ENCODE measurements at regions not wholly inside any gene's neighbourhood (a gene's known extent, or its start where the extent isn't known, plus 50 kb on each side); places are given as distances from the start of the nearest gene placed in this dataset.

GRCh38 chr1:80837066-80837465 lies 963.7 kb upstream of the ADGRL2 start:
- DNase-seq = no peak

GRCh38 chr1:80836505-80836904 lies 964.2 kb upstream of the ADGRL2 start:
- DNase-seq = no peak

GRCh38 chr1:80827666-80828065 lies 973.1 kb upstream of the ADGRL2 start:
- DNase-seq = no peak

GRCh38 chr1:80825067-80825466 lies 975.7 kb upstream of the ADGRL2 start:
- DNase-seq = no peak

- no peak for DNase-seq
These were observed 982.5 kb upstream of the ADGRL2 start for GRCh38 chr1:80818211-80818610.

- DNase-seq = no peak
These were observed 992.8 kb upstream of the ADGRL2 start for GRCh38 chr1:80807981-80808380.

- DNase-seq = no peak
These were observed 994.3 kb upstream of the ADGRL2 start for GRCh38 chr1:80806431-80806830.

- DNase-seq = no peak
These were observed 999.0 kb upstream of the ADGRL2 start for GRCh38 chr1:80801695-80802094.

GRCh38 chr1:80799457-80799856 lies 1001.3 kb upstream of the ADGRL2 start:
- DNase-seq = no peak

- DNase-seq = no peak
These were observed 1021.5 kb upstream of the ADGRL2 start for GRCh38 chr1:80779275-80779674.

- no peak for DNase-seq
These were observed 1022.5 kb upstream of the ADGRL2 start for GRCh38 chr1:80778094-80778840.

- no peak for DNase-seq
These were observed 1024.5 kb upstream of the ADGRL2 start for GRCh38 chr1:80776266-80776665.

GRCh38 chr1:80769208-80769750 lies 1031.5 kb upstream of the ADGRL2 start:
- no peak for DNase-seq

GRCh38 chr1:80767711-80768110 lies 1033.0 kb upstream of the ADGRL2 start:
- no peak for DNase-seq

GRCh38 chr1:80759354-80759753 lies 1041.4 kb upstream of the ADGRL2 start:
- no peak for DNase-seq

GRCh38 chr1:80755944-80756343 lies 1044.8 kb upstream of the ADGRL2 start:
- no peak for DNase-seq

- no peak for DNase-seq
These were observed 1049.5 kb upstream of the ADGRL2 start for GRCh38 chr1:80751204-80751603.

- DNase-seq = no peak
These were observed 1069.4 kb upstream of the ADGRL2 start for GRCh38 chr1:80731241-80731894.

- no peak for DNase-seq
These were observed 1078.1 kb upstream of the ADGRL2 start for GRCh38 chr1:80722611-80723010.

GRCh38 chr1:80706526-80706925 lies 1094.2 kb upstream of the ADGRL2 start:
- DNase-seq = no peak

GRCh38 chr1:80678438-80678837 lies 1122.3 kb upstream of the ADGRL2 start:
- no peak for DNase-seq

GRCh38 chr1:80675454-80675853 lies 1125.3 kb upstream of the ADGRL2 start:
- DNase-seq = no peak

- no peak for DNase-seq
These were observed 1126.7 kb upstream of the ADGRL2 start for GRCh38 chr1:80673935-80674597.

GRCh38 chr1:80668372-80668771 lies 1132.4 kb upstream of the ADGRL2 start:
- no peak for DNase-seq

All from NCI-H1694 (cell line).